A549 (cell line): ENCODE measurements at regions not wholly inside any gene's neighbourhood (a gene's known extent, or its start where the extent isn't known, plus 50 kb on each side); places are given as distances from the start of the nearest gene placed in this dataset.

Source experiments
- ATAC-seq, 2 experiments: fragments of 200-7000 bp in 1 of 2; fragments of >200 bp in 1 of 2; cut with Nextera tagmentation in 1 of 2; cut with Tn5 transposase in 1 of 2; 3 replicates each; pipeline versions ENCODE4 v1.8.0 to v1.9.1; 2018 to 2020; ENCODE audit warnings: mild to moderate bottlenecking in 1 of 2, moderate library complexity in 1 of 2
- CTCF ChIA-PET: fragments of 300-600 bp; sonication (Branson Sonifier 250); formaldehyde crosslinking; extraction: SDS; loops from one replicate; lab custom pipeline; 2021; ENCODE audit warnings: antibody characterized with exemption, inconsistent platforms; lab: Yijun Ruan, JAX
- POLR2A ChIA-PET: fragments of 350-600 bp; formaldehyde crosslinking; extraction: SDS; loops from one replicate; lab custom pipeline; 2021; ENCODE audit warnings: antibody characterized with exemption, inconsistent platforms; lab: Yijun Ruan, JAX
- DNase-seq, 2 experiments: peaks; one replicate each; pipeline versions ENCODE4 v3.0.0 to v3.0.0-alpha.2; 2011 to 2016; ENCODE audit warnings: low read depth in 1 of 2, low spot score in 1 of 2
- FAIRE-seq: peaks from 2 replicates; lab custom pipeline; 2011; peaks lifted over from hg19 to GRCh38; lab: Jason Lieb, UNC
- H3K27ac ChIP-seq, 2 experiments: fragments of >200 bp; sonication (Bioruptor Twin); formaldehyde crosslinking; 3 replicates each; pipeline ENCODE4 v1.5.1; 2016 to 2017
- H3K4me1 ChIP-seq: fragments of >200 bp; sonication (Bioruptor Twin); formaldehyde crosslinking; 3 replicates; pipeline ENCODE4 v1.6.1; 2016
- H3K4me2 ChIP-seq: fragments of >200 bp; sonication (Bioruptor Twin); formaldehyde crosslinking; 3 replicates; pipeline ENCODE4 v1.6.1; 2016
- H3K4me3 ChIP-seq: fragments of >200 bp; sonication (Bioruptor Twin); formaldehyde crosslinking; 3 replicates; pipeline ENCODE4 v1.5.1; 2016
- H3K9me3 ChIP-seq: fragments of >200 bp; sonication (Bioruptor Twin); formaldehyde crosslinking; 3 replicates; pipeline ENCODE4 v1.6.1; 2016
- EHF ChIP-seq: fragments of 250-450 bp; sonication (Bioruptor Pico); IDR thresholded peaks from 2 replicates; pipeline ENCODE4 v1.5.0; 2020; ENCODE audit warnings: mild to moderate bottlenecking
- FOXS1 ChIP-seq: fragments of 250-450 bp; sonication (Bioruptor Pico); IDR thresholded peaks from 2 replicates; pipeline ENCODE4 v1.5.0; 2020; ENCODE audit warnings: mild to moderate bottlenecking, moderate library complexity
- HEYL ChIP-seq: fragments of 250-450 bp; sonication (Bioruptor Pico); IDR thresholded peaks from 2 replicates; pipeline ENCODE4 v1.8.0; 2021; ENCODE audit warnings: mild to moderate bottlenecking, moderate library complexity
- HOXA7 ChIP-seq: fragments of 250-450 bp; sonication (Bioruptor Pico); IDR thresholded peaks from 2 replicates; pipeline ENCODE4 v1.5.0; 2020; ENCODE audit warnings: mild to moderate bottlenecking, moderate library complexity
- HOXB13 ChIP-seq: fragments of 250-450 bp; sonication (Bioruptor Pico); IDR thresholded peaks from 2 replicates; pipeline ENCODE4 v1.5.0; 2020; ENCODE audit warnings: low read depth, mild to moderate bottlenecking, moderate library complexity
- JUNB ChIP-seq: fragments of >200 bp; sonication (Bioruptor Twin); formaldehyde crosslinking; IDR thresholded peaks from 2 replicates; pipeline ENCODE4 v1.6.1; 2016
- KDM5A ChIP-seq: fragments of 200-600 bp; sonication (generic); IDR thresholded peaks from 2 replicates; pipeline ENCODE4 v1.6.1; 2016; ENCODE audit warnings: antibody characterized with exemption, mild to moderate bottlenecking
- MAZ ChIP-seq: fragments of 150-350 bp; IDR thresholded peaks from 2 replicates; pipeline ENCODE4 v1.6.1; 2014; ENCODE audit warnings: antibody characterized with exemption, low read depth, low read length, borderline replicate concordance
- MYC ChIP-seq: IDR thresholded peaks from 2 replicates; pipeline ENCODE4 v1.6.1; 2012; ENCODE audit warnings: mild to moderate bottlenecking, inconsistent platforms, low read length, improper control_type of control experiment, borderline replicate concordance
- NFE2L2 ChIP-seq: fragments of 150-350 bp; conservative IDR thresholded peaks from 2 replicates; pipeline ENCODE4 v1.6.1; 2014; ENCODE audit warnings: low read length
- NR3C1 ChIP-seq: fragments of >200 bp; sonication (Bioruptor Twin); formaldehyde crosslinking; IDR thresholded peaks from 3 replicates; pipeline ENCODE4 v1.6.1; 2017
- RARB ChIP-seq: fragments of 250-450 bp; sonication (Bioruptor Pico); IDR thresholded peaks from 2 replicates; pipeline ENCODE4 v1.8.0; 2021; ENCODE audit warnings: mild to moderate bottlenecking, moderate library complexity
- TP53 ChIP-seq: fragments of 250-450 bp; sonication (Bioruptor Pico); IDR thresholded peaks from 2 replicates; pipeline ENCODE4 v1.5.0; 2021; ENCODE audit warnings: mild to moderate bottlenecking, moderate library complexity
- ZC3H11A ChIP-seq: fragments of 450-650 bp; IDR thresholded peaks from 2 replicates; pipeline ENCODE4 v1.6.1; 2014; ENCODE audit warnings: antibody characterized with exemption, mild to moderate bottlenecking
- ZFP36 ChIP-seq: fragments of 450-650 bp; IDR thresholded peaks from 2 replicates; pipeline ENCODE4 v1.6.1; 2014; ENCODE audit warnings: borderline replicate concordance; ENCODE audit not compliant: partially characterized antibody
- WGBS: methylation state at CpG from one replicate; pipeline ENCODE4 v1.1.6; 2017; ENCODE audit errors: missing lambda C conversion rate; 5-methylcytosine and 5-hydroxymethylcytosine counted together
- TF ChIP-seq, protein P1 (sequence below): fragments of >200 bp; sonication (Bioruptor Twin); formaldehyde crosslinking; IDR thresholded peaks from 3 replicates; pipeline ENCODE4 v1.5.1; 2016
- TF ChIP-seq, protein P2 (sequence below): IDR thresholded peaks from 2 replicates; pipeline ENCODE4 v1.6.1; 2012
- TF ChIP-seq, protein P3 (sequence below): fragments of 150-350 bp; IDR thresholded peaks from 2 replicates; pipeline ENCODE4 v1.6.1; 2014; ENCODE audit warnings: low read depth, mild to moderate bottlenecking, low read length
- TF ChIP-seq, protein P4 (sequence below): fragments of 450-650 bp; IDR thresholded peaks from 2 replicates; pipeline ENCODE4 v1.6.1; 2014; ENCODE audit warnings: antibody characterized with exemption

DNA sequence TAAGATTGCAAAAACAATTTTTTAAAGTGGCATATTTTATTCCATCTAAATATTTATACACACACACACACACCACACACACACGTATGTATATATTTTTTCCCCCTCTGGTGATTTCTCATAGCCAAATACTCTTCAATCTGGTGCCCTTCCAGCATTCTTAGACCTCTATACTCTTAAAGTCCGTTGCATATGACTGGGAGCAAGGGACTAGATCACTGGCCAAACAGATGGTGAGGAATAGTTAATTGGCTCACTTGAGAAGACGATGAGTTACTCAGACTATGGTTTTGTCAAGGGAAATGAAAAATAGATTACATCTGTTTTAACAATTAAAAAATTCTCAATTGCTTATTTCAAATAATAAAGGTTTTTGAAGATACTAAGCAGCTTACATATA is 512.5 kb upstream of the LRRTM4 start:
- TF ChIP-seq, protein P1, sequence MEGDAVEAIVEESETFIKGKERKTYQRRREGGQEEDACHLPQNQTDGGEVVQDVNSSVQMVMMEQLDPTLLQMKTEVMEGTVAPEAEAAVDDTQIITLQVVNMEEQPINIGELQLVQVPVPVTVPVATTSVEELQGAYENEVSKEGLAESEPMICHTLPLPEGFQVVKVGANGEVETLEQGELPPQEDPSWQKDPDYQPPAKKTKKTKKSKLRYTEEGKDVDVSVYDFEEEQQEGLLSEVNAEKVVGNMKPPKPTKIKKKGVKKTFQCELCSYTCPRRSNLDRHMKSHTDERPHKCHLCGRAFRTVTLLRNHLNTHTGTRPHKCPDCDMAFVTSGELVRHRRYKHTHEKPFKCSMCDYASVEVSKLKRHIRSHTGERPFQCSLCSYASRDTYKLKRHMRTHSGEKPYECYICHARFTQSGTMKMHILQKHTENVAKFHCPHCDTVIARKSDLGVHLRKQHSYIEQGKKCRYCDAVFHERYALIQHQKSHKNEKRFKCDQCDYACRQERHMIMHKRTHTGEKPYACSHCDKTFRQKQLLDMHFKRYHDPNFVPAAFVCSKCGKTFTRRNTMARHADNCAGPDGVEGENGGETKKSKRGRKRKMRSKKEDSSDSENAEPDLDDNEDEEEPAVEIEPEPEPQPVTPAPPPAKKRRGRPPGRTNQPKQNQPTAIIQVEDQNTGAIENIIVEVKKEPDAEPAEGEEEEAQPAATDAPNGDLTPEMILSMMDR = no peak
- Histone ChIP-seq H3K9me3 (peaks cover 18% of the 10 kb centered on the region), H3K27ac (no peak overlapping the region), H3K4me1 (no peaks in the 10 kb centered on the region), H3K4me3 (no peak overlapping the region), H3K4me2 (no peak overlapping the region)
- ChIA-PET CTCF (no interaction called here), POLR2A (no interaction called here)
- no peak for ATAC-seq
- 0% methylated on average over 3 of the region's 3 CpGs for WGBS
- FAIRE-seq = no peak
- no peak for DNase-seq

DNA sequence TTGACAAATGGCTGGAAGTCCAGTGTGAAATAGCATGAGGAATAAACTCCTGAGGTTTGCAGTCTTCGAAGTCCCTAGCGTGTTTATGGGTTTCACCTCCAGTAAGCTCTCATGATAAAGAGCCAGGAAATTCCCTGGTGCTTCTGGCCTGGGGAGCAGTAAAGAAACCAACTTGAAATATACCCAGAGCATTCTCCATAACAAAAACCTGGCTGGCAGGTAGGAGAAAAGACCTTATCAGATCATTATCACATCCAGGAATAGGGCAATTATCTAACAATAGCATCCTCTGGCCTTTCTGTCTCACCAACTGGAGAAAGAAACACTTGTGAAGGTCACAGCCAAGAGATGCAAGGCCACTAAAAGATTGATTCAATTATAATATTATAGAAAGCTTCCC is 513.6 kb upstream of the LRRTM4 start:
- 6% methylated on average over 2 of the region's 2 CpGs for WGBS
- Histone ChIP-seq H3K4me3 (no peak overlapping the region), H3K9me3 (peaks cover 16% of the 10 kb centered on the region), H3K27ac (no peak overlapping the region), H3K4me1 (no peaks in the 10 kb centered on the region), H3K4me2 (no peak overlapping the region)
- TF ChIP-seq TP53 (CRISPR knock-in tag) (no peak), EHF (CRISPR knock-in tag) (no peak), FOXS1 (CRISPR knock-in tag) (no peak), HOXB13 (CRISPR knock-in tag) (no peak), MAZ (no peak), HEYL (no peak), HOXA7 (CRISPR knock-in tag) (no peak), KDM5A (no peak), NR3C1 (no peak), MYC (no peak)
- TF ChIP-seq, protein P2, sequence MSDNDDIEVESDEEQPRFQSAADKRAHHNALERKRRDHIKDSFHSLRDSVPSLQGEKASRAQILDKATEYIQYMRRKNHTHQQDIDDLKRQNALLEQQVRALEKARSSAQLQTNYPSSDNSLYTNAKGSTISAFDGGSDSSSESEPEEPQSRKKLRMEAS = no peak
- TF ChIP-seq, protein P3, sequence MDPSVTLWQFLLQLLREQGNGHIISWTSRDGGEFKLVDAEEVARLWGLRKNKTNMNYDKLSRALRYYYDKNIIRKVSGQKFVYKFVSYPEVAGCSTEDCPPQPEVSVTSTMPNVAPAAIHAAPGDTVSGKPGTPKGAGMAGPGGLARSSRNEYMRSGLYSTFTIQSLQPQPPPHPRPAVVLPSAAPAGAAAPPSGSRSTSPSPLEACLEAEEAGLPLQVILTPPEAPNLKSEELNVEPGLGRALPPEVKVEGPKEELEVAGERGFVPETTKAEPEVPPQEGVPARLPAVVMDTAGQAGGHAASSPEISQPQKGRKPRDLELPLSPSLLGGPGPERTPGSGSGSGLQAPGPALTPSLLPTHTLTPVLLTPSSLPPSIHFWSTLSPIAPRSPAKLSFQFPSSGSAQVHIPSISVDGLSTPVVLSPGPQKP = no peak
- TF ChIP-seq, protein P4, sequence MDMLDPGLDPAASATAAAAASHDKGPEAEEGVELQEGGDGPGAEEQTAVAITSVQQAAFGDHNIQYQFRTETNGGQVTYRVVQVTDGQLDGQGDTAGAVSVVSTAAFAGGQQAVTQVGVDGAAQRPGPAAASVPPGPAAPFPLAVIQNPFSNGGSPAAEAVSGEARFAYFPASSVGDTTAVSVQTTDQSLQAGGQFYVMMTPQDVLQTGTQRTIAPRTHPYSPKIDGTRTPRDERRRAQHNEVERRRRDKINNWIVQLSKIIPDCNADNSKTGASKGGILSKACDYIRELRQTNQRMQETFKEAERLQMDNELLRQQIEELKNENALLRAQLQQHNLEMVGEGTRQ = no peak
- ChIA-PET POLR2A (no interaction called here), CTCF (no interaction called here)
- no peak for FAIRE-seq
- ATAC-seq = no peak
- DNase-seq = no peak

DNA sequence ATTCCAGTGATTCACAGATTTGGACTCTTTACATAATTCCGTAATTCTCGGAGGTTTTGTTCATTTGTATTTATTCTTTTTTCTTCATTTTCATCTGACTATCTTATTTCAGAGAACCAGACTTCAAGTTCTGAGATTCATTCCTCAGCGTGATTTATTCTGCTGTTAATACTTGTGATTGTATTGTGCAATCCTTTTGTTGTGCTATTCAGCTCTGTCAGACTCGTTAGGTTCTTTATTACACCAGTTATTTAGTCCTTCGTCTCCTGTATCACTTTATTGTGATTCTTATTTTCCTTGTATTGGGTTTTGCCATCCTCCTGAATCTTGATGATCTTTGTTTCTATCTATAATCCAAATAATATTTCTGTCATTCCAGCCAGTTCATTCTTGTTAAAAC is 529.3 kb upstream of the LRRTM4 start:
- ChIA-PET POLR2A (no interaction called here), CTCF (no interaction called here)
- Histone ChIP-seq H3K4me1 (no peaks in the 10 kb centered on the region), H3K4me2 (no peak overlapping the region), H3K27ac (no peak overlapping the region), H3K9me3 (peaks cover 23% of the 10 kb centered on the region), H3K4me3 (no peak overlapping the region)
- TF ChIP-seq, protein P3 = no peak
- TF ChIP-seq NFE2L2 (no peak), RARB (CRISPR knock-in tag) (no peak), ZC3H11A (no peak), ZFP36 (no peak), JUNB (no peak)
- TF ChIP-seq, protein P1 = no peak
- 6% methylated on average over 5 of the region's 5 CpGs for WGBS
- DNase-seq (no peak), FAIRE-seq (no peak), ATAC-seq (no peak)
